GM18511 (cell line): ENCODE measurements at regions not wholly inside any gene's neighbourhood (a gene's known extent, or its start where the extent isn't known, plus 50 kb on each side); places are given as distances from the start of the nearest gene placed in this dataset.
"Not testable (repeated sequence)": the region's sequence is repeated elsewhere in the genome, so short reads cannot be mapped to it uniquely, and the experiment has no call there.

Experiments used
- ATAC-seq: cut with Tn5 transposase; IDR thresholded peaks from one replicate; pipeline ENCODE4 v1.9.1; 2021; ENCODE audit warnings: mild to moderate bottlenecking, moderate library complexity; ENCODE audit not compliant: unreplicated experiment

- ATAC-seq = no peak
These were observed 714.0 kb downstream of the SEMA5A start for GRCh38 chr5:8831854-8832253.

- no peak for ATAC-seq
These were observed 706.4 kb downstream of the SEMA5A start for GRCh38 chr5:8839361-8840055.

- no peak for ATAC-seq
These were observed 705.6 kb downstream of the SEMA5A start for GRCh38 chr5:8840237-8840636.

- ATAC-seq = not testable (repeated sequence)
These were observed 705.1 kb downstream of the SEMA5A start for GRCh38 chr5:8840746-8841145.

- ATAC-seq = no peak
These were observed 702.8 kb downstream of the SEMA5A start for GRCh38 chr5:8842971-8843551.

GRCh38 chr5:8843771-8844170 is 702.1 kb downstream of the SEMA5A start:
- no peak for ATAC-seq

- no peak for ATAC-seq
These were observed 701.7 kb downstream of the SEMA5A start for GRCh38 chr5:8844206-8844605.

GRCh38 chr5:8844847-8845246 is 701.0 kb downstream of the SEMA5A start:
- no peak for ATAC-seq

GRCh38 chr5:8845296-8845695 is 700.6 kb downstream of the SEMA5A start:
- no peak for ATAC-seq

- ATAC-seq = no peak
These were observed 697.5 kb downstream of the SEMA5A start for GRCh38 chr5:8848366-8848765.

GRCh38 chr5:8848997-8849594 is 696.8 kb downstream of the SEMA5A start:
- ATAC-seq = no peak

- no peak for ATAC-seq
These were observed 694.8 kb downstream of the SEMA5A start for GRCh38 chr5:8851101-8851500.

GRCh38 chr5:8857051-8857450 is 688.8 kb downstream of the SEMA5A start:
- ATAC-seq = no peak

- ATAC-seq = no peak
These were observed 684.1 kb downstream of the SEMA5A start for GRCh38 chr5:8861764-8862163.

- ATAC-seq = no peak
These were observed 681.8 kb downstream of the SEMA5A start for GRCh38 chr5:8864053-8864452.

GRCh38 chr5:8865266-8865665 is 680.6 kb downstream of the SEMA5A start:
- ATAC-seq = no peak

- ATAC-seq = no peak
These were observed 680.0 kb downstream of the SEMA5A start for GRCh38 chr5:8865686-8866374.

- ATAC-seq = no peak
These were observed 677.6 kb downstream of the SEMA5A start for GRCh38 chr5:8868283-8868682.

GRCh38 chr5:8869932-8870331 is 675.9 kb downstream of the SEMA5A start:
- no peak for ATAC-seq

- ATAC-seq = no peak
These were observed 675.4 kb downstream of the SEMA5A start for GRCh38 chr5:8870349-8870958.

- ATAC-seq = no peak
These were observed 674.9 kb downstream of the SEMA5A start for GRCh38 chr5:8870959-8871355.
